HL-60 (cell line): ENCODE measurements at regions not wholly inside any gene's neighbourhood (a gene's known extent, or its start where the extent isn't known, plus 50 kb on each side); places are given as distances from the start of the nearest gene placed in this dataset.

Experiments used
- POLR2AphosphoS5 ChIP-seq: IDR thresholded peaks from 2 replicates; pipeline ENCODE4 v1.6.1; 2012; ENCODE audit warnings: low read depth
- TF ChIP-seq, protein P1 (sequence below): IDR thresholded peaks from one replicate; pipeline ENCODE4 v1.5.1; 2011; ENCODE audit warnings: low read length, control low read depth, inconsistent platforms; ENCODE audit not compliant: insufficient read depth
- TF ChIP-seq, protein P2 (sequence below): IDR thresholded peaks from 2 replicates; pipeline ENCODE4 v1.6.1; 2012; ENCODE audit warnings: low read depth; ENCODE audit not compliant: insufficient replicate concordance

DNA sequence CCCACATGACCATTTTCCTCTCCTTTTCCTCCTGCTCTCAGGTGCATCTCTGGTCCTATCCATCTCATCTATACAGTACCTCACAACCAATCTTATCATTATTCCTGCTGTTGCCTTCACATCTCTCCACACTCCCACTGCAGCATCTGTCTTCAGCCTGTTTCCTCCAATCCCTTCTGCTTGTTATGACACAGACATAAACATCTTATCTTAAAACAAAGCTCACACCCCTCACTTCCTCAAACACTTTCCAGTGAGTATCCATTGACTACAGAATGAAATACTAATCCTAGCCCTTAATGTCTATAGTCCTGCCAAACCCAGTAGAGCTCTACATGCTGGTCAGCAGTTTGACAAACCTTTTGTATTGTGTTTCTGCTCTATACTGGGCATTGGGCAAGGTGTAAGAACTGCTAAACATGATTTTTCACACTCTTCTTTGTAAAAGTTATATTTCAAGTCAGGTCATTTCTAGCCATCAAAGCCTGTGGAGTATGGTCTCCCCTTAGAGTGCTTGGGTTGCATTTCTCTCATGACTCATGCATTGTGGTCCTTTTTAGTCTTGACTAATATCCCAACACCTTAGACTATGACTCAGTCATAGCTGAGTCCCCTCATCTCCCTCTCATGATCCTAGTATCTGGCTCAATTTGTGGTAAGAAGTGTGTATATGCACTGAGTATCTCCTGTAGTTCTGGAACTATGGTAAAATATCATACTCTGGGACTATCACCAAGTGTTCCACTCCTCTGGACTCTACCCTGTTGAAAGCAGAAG is 187.0 kb downstream of the CYRIA start:
- TF ChIP-seq, protein P1, sequence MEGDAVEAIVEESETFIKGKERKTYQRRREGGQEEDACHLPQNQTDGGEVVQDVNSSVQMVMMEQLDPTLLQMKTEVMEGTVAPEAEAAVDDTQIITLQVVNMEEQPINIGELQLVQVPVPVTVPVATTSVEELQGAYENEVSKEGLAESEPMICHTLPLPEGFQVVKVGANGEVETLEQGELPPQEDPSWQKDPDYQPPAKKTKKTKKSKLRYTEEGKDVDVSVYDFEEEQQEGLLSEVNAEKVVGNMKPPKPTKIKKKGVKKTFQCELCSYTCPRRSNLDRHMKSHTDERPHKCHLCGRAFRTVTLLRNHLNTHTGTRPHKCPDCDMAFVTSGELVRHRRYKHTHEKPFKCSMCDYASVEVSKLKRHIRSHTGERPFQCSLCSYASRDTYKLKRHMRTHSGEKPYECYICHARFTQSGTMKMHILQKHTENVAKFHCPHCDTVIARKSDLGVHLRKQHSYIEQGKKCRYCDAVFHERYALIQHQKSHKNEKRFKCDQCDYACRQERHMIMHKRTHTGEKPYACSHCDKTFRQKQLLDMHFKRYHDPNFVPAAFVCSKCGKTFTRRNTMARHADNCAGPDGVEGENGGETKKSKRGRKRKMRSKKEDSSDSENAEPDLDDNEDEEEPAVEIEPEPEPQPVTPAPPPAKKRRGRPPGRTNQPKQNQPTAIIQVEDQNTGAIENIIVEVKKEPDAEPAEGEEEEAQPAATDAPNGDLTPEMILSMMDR: no peak
- no peak for TF ChIP-seq POLR2AphosphoS5
- TF ChIP-seq, protein P2, sequence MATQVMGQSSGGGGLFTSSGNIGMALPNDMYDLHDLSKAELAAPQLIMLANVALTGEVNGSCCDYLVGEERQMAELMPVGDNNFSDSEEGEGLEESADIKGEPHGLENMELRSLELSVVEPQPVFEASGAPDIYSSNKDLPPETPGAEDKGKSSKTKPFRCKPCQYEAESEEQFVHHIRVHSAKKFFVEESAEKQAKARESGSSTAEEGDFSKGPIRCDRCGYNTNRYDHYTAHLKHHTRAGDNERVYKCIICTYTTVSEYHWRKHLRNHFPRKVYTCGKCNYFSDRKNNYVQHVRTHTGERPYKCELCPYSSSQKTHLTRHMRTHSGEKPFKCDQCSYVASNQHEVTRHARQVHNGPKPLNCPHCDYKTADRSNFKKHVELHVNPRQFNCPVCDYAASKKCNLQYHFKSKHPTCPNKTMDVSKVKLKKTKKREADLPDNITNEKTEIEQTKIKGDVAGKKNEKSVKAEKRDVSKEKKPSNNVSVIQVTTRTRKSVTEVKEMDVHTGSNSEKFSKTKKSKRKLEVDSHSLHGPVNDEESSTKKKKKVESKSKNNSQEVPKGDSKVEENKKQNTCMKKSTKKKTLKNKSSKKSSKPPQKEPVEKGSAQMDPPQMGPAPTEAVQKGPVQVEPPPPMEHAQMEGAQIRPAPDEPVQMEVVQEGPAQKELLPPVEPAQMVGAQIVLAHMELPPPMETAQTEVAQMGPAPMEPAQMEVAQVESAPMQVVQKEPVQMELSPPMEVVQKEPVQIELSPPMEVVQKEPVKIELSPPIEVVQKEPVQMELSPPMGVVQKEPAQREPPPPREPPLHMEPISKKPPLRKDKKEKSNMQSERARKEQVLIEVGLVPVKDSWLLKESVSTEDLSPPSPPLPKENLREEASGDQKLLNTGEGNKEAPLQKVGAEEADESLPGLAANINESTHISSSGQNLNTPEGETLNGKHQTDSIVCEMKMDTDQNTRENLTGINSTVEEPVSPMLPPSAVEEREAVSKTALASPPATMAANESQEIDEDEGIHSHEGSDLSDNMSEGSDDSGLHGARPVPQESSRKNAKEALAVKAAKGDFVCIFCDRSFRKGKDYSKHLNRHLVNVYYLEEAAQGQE: no peak
